ENCODE measurements at regions not wholly inside any gene's neighbourhood (a gene's known extent, or its start where the extent isn't known, plus 50 kb on each side); places are given as distances from the start of the nearest gene placed in this dataset.

DNA sequence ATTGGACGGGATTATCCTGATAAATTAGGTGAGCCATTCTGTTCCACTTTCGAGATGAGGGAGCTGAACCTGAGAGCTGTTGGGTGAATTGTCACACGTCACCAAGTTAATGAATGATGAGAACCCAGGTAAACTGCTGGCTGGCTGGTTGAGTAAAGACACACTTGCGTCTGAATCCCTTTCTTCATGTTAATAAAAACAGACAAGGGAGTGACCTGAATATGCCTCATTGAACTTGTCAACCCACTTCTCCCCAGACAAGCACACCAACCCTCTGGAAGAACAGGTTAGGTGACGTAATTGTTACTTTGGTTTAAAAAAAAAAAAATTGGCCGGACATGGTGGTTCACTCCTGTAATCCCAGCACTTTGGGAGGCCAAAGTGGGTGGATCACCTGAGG lies 400.9 kb upstream of the CDH5 start:
- DNase-seq, result no peak
- no peaks in the 10 kb centered on the region for H3K4me1 ChIP-seq
- H3K4me3 ChIP-seq (replicated peaks in 1 of 3), result no peak overlapping the region
- WGBS, 2 donors, result 46 to 53% methylated on average over 6 of the region's 6 CpGs
- H3K36me3 ChIP-seq, result no peaks in the 10 kb centered on the region
- intact Hi-C loops (cut with DNase I), result no loop called here
- no peak overlapping the region for H3K27ac ChIP-seq
- TF ChIP-seq POLR2A (IDR thresholded peaks at IDR 0.05), result no peak
- H3K9me3 ChIP-seq, result no peaks in the 10 kb centered on the region
- H3K27me3 ChIP-seq, result no peaks in the 10 kb centered on the region

- no peaks in the 10 kb centered on the region for H3K4me1 ChIP-seq
- DNase-seq, result no peak
- no peak overlapping the region for H3K4me3 ChIP-seq (replicated peaks in 1 of 3)
- no peaks in the 10 kb centered on the region for H3K36me3 ChIP-seq
- TF ChIP-seq, protein P1, sequence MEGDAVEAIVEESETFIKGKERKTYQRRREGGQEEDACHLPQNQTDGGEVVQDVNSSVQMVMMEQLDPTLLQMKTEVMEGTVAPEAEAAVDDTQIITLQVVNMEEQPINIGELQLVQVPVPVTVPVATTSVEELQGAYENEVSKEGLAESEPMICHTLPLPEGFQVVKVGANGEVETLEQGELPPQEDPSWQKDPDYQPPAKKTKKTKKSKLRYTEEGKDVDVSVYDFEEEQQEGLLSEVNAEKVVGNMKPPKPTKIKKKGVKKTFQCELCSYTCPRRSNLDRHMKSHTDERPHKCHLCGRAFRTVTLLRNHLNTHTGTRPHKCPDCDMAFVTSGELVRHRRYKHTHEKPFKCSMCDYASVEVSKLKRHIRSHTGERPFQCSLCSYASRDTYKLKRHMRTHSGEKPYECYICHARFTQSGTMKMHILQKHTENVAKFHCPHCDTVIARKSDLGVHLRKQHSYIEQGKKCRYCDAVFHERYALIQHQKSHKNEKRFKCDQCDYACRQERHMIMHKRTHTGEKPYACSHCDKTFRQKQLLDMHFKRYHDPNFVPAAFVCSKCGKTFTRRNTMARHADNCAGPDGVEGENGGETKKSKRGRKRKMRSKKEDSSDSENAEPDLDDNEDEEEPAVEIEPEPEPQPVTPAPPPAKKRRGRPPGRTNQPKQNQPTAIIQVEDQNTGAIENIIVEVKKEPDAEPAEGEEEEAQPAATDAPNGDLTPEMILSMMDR (IDR thresholded peaks at IDR 0.05), result no peak
- no peak for TF ChIP-seq POLR2A (IDR thresholded peaks at IDR 0.05)
- 49 to 51% methylated on average over 4 of the region's 4 CpGs for WGBS, 2 donors
- H3K27ac ChIP-seq, result no peak overlapping the region
- H3K9me3 ChIP-seq, result no peaks in the 10 kb centered on the region
- H3K27me3 ChIP-seq, result no peaks in the 10 kb centered on the region
- intact Hi-C loops (cut with DNase I), result no loop called here
Observed at GRCh38 chr16:65964752-65965151, 401.7 kb upstream of the CDH5 start.

DNA sequence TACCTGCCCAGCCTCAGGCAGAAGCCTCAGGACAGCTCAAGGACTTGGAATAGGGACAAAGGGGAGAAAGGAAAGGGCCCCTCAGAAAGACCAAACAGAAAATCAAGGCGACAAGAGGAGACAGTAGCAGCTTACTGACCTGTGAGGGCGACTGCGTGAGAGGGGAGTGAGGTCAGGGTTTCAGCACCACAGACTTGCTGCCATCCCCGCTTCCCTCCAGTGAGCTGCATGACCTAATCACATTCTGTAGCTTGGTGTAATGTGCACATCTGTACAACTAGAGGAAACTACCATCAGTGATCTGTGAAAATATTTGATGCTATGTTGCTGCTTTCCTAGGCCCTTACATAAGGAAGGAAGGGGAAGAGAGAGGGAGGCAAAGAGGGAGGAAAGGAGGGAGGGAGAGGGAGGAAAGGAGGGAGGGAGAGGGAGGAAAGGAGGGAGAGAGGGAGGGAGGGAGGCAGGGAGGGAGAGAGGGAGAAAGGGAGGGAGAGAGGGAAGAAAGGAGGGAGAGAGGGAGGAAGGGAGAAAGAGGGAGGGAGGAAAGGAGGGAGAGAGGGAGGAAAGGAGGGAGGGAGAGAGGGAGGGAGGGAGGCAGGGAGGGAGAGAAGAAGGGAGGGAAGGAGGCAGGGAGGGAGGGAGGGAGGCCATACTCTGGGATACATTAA lies 404.9 kb upstream of the CDH5 start:
- H3K4me1 ChIP-seq, result no peaks in the 10 kb centered on the region
- no peaks in the 10 kb centered on the region for H3K27me3 ChIP-seq
- TF ChIP-seq, protein P1 (IDR thresholded peaks at IDR 0.05), result no peak
- no peak for TF ChIP-seq POLR2A (IDR thresholded peaks at IDR 0.05)
- DNase-seq, result no peak
- no peaks in the 10 kb centered on the region for H3K9me3 ChIP-seq
- H3K4me3 ChIP-seq (replicated peaks in 1 of 3), result no peak overlapping the region
- intact Hi-C loops (cut with DNase I), result no loop called here
- H3K36me3 ChIP-seq, result no peaks in the 10 kb centered on the region
- H3K27ac ChIP-seq, result no peak overlapping the region
- WGBS, 2 donors, result 74 to 84% methylated on average over 4 of the region's 4 CpGs

GRCh38 chr16:65959983-65960382 lies 406.5 kb upstream of the CDH5 start:
- H3K9me3 ChIP-seq, result no peaks in the 10 kb centered on the region
- H3K4me1 ChIP-seq, result no peaks in the 10 kb centered on the region
- H3K4me3 ChIP-seq (replicated peaks in 1 of 3), result no peak overlapping the region
- no peak for DNase-seq
- intact Hi-C loops (cut with DNase I), result no loop called here
- H3K27me3 ChIP-seq, result no peaks in the 10 kb centered on the region
- H3K36me3 ChIP-seq, result no peaks in the 10 kb centered on the region
- 92 to 97% methylated on average over 2 of the region's 2 CpGs for WGBS, 2 donors
- H3K27ac ChIP-seq, result no peak overlapping the region
- TF ChIP-seq, protein P1 (IDR thresholded peaks at IDR 0.05), result no peak
- no peak for TF ChIP-seq POLR2A (IDR thresholded peaks at IDR 0.05)

- WGBS, 2 donors, result 24 to 42% methylated on average over 3 of the region's 3 CpGs
- Histone ChIP-seq H3K27ac (no peak overlapping the region), H3K27me3 (no peaks in the 10 kb centered on the region), H3K36me3 (no peaks in the 10 kb centered on the region), H3K4me1 (no peaks in the 10 kb centered on the region), H3K4me3 (replicated peaks in 1 of 3) (no peak overlapping the region), H3K9me3 (no peaks in the 10 kb centered on the region)
- no peak for DNase-seq
- intact Hi-C loops (cut with DNase I), result no loop called here
- TF ChIP-seq, protein P1 (IDR thresholded peaks at IDR 0.05), result no peak
- no peak for TF ChIP-seq POLR2A (IDR thresholded peaks at IDR 0.05)
Observed at GRCh38 chr16:65958086-65958485, 408.4 kb upstream of the CDH5 start.
